Mucosa of rectum (tissue), 2 donors: ENCODE measurements at regions not wholly inside any gene's neighbourhood (a gene's known extent, or its start where the extent isn't known, plus 50 kb on each side); places are given as distances from the start of the nearest gene placed in this dataset.

ENCODE experiments used
- H3K27ac ChIP-seq, 2 donors: one replicate each; pipeline ENCODE4 v1.7.0; 2013; ENCODE audit warnings: inconsistent platforms in 2 of 2, low read depth in 2 of 2, low read length in 2 of 2
- H3K27me3 ChIP-seq, 2 donors: one replicate each; pipeline ENCODE4 v1.7.0; 2013; ENCODE audit warnings: low read length in 2 of 2; ENCODE audit not compliant: control insufficient read depth in 2 of 2, insufficient read depth in 2 of 2
- H3K36me3 ChIP-seq, 2 donors: one replicate each; pipeline ENCODE4 v1.7.0; 2013; ENCODE audit warnings: low read length in 2 of 2; ENCODE audit not compliant: control insufficient read depth in 2 of 2, insufficient read depth in 2 of 2
- H3K4me1 ChIP-seq, 2 donors: one replicate each; pipeline ENCODE4 v1.7.0; 2013; ENCODE audit warnings: low read length in 2 of 2, mild to moderate bottlenecking in 1 of 2; ENCODE audit not compliant: control insufficient read depth in 2 of 2, insufficient read depth in 2 of 2
- H3K4me3 ChIP-seq, 2 donors: one replicate each; pipeline ENCODE4 v1.7.0; 2013; ENCODE audit warnings: low read length in 2 of 2
- H3K9ac ChIP-seq, 2 donors: one replicate each; pipeline ENCODE4 v1.7.0; 2013; ENCODE audit warnings: low read length in 2 of 2, low read depth in 1 of 2, mild to moderate bottlenecking in 1 of 2
- H3K9me3 ChIP-seq, 2 donors: one replicate each; pipeline ENCODE4 v1.7.0; 2013; ENCODE audit warnings: low read length in 2 of 2; ENCODE audit not compliant: control insufficient read depth in 2 of 2
- donor health status: healthy.
- donor health status: Normal muscosa, but diverticular disease.

- Histone ChIP-seq H3K4me3 (no peak overlapping the region), H3K9me3 (no peaks in the 10 kb centered on the region), H3K4me1 (no peaks in the 10 kb centered on the region), H3K36me3 (no peaks in the 10 kb centered on the region), H3K27me3 (no peaks in the 10 kb centered on the region), H3K27ac (no peak overlapping the region), H3K9ac (no peak overlapping the region)
Observed at GRCh38 chr1:239870194-239870593, 221.5 kb upstream of the FMN2 start.

DNA sequence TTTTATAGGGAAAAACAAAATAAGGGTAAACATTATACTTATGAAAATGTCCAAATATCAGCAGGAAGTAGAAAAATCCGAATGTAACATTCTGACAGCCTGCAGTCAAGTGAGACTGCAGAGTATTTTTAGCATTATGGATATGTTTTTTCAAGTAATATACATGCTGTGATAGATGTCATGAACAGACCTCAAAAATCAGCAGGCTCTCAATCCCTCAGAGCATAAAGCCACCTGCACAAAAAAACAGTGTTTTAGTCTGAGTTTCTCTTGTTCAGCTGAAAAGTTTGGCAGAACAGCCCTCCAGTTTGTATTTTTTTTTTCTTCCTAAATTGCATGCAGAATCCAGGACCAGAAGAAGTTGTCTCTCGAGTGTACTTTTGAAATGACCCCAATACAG, 219.1 kb upstream of the FMN2 start:
- no peak overlapping the region for H3K4me3 ChIP-seq
- H3K36me3 ChIP-seq = no peaks in the 10 kb centered on the region
- H3K4me1 ChIP-seq = no peaks in the 10 kb centered on the region
- no peaks in the 10 kb centered on the region for H3K9me3 ChIP-seq
- H3K27ac ChIP-seq = no peak overlapping the region
- H3K9ac ChIP-seq = no peak overlapping the region
- no peaks in the 10 kb centered on the region for H3K27me3 ChIP-seq

- no peaks in the 10 kb centered on the region for H3K4me1 ChIP-seq
- no peak overlapping the region for H3K27ac ChIP-seq
- no peaks in the 10 kb centered on the region for H3K27me3 ChIP-seq
- no peak overlapping the region for H3K4me3 ChIP-seq
- no peaks in the 10 kb centered on the region for H3K9me3 ChIP-seq
- H3K36me3 ChIP-seq = no peaks in the 10 kb centered on the region
- H3K9ac ChIP-seq = no peak overlapping the region
Observed at GRCh38 chr1:239874831-239875230, 216.9 kb upstream of the FMN2 start.

- Histone ChIP-seq H3K4me3 (no peak overlapping the region), H3K9me3 (no peaks in the 10 kb centered on the region), H3K36me3 (no peaks in the 10 kb centered on the region), H3K27ac (no peak overlapping the region), H3K9ac (no peak overlapping the region), H3K4me1 (no peaks in the 10 kb centered on the region), H3K27me3 (no peaks in the 10 kb centered on the region)
Observed at GRCh38 chr1:239879321-239880170, 212.1 kb upstream of the FMN2 start.

DNA sequence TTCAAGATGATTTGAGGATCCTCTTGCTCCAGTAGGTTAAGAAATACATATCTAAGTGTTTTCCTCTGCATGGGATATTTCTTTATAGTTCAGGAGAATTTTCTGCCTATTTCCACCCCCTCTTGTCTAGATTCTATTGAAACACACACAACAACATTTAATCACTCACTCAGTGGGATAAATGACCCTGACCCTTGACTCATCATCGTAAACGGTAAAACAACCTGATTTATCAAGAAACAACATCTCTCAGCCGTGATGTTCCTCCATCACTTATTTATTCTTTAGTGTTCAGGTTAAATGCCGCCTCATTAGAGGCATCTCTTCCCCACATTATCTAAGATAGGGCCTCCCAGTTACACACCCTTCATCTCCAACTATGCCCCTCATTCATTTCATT, 208.7 kb upstream of the FMN2 start:
- no peak overlapping the region for H3K27ac ChIP-seq

DNA sequence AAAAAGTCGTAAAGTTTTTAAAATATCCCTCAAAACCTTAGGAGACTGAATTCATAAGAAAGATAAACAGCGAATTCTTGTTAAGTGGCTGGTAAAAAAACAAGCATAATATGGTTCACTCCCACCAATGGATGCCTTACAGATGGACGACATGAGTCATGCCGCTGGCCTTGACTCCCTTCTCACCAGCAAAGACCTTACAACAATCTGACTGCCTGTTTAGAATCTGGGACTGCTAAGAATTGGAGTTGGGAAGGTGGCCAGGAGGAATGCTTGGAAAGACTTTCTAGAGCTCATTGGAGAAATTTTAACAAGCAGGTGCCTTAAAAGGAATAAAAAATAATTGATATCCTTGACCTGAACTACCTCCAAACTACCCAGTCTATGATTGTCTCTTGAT, 206.9 kb upstream of the FMN2 start:
- Histone ChIP-seq H3K9me3 (no peaks in the 10 kb centered on the region), H3K4me3 (no peak overlapping the region), H3K36me3 (no peaks in the 10 kb centered on the region), H3K27ac (no peak overlapping the region), H3K27me3 (no peaks in the 10 kb centered on the region), H3K9ac (no peak overlapping the region), H3K4me1 (no peaks in the 10 kb centered on the region)

More for the DNA sequence above, 208.7 kb upstream of the FMN2 start:
- Histone ChIP-seq H3K9me3 (no peaks in the 10 kb centered on the region), H3K36me3 (no peaks in the 10 kb centered on the region), H3K4me3 (no peak overlapping the region), H3K9ac (no peak overlapping the region), H3K4me1 (no peaks in the 10 kb centered on the region), H3K27me3 (no peaks in the 10 kb centered on the region)

DNA sequence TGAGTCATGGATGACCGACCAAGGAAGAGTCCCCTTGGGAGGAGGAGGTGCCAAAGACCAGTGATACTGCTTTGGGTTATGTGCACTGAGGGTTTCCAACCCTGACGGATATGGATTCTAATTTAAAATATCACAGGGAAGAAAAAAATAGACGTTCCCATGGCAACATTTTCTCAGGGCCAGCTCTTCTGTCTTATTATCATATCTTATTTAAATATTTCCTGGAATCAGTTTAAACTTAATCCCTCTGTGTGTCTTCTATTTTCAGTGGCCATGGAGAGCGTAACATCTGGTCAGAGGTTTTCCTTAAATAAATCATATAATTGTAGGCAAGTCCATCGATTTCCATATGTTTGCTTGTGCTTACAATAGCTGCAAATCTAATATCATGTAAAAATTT, 205.4 kb upstream of the FMN2 start:
- H3K27ac ChIP-seq = no peak overlapping the region
- H3K9ac ChIP-seq = no peak overlapping the region
- H3K9me3 ChIP-seq = no peaks in the 10 kb centered on the region
- no peak overlapping the region for H3K4me3 ChIP-seq
- H3K36me3 ChIP-seq = no peaks in the 10 kb centered on the region
- no peaks in the 10 kb centered on the region for H3K27me3 ChIP-seq
- no peaks in the 10 kb centered on the region for H3K4me1 ChIP-seq

DNA sequence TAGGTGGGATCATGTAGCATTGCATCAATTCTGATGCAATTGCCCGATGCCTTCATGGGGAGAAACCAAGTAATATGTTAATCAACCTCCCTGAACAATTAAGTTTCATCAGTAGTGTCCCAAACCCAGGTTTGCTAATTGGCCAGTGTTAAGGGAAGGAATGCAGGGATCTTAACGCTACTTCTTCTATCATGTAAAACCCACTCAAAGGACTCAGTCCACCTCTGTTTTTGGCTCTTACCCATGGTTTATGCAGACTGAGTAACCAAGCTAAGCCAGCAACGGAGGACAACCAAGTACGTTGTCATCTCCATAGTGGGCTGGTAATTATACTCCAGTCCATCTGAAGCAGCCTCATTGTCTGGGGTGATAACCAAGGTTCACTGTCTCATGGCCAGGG, 203.0 kb upstream of the FMN2 start:
- no peak overlapping the region for H3K9ac ChIP-seq
- H3K36me3 ChIP-seq = no peaks in the 10 kb centered on the region
- no peak overlapping the region for H3K4me3 ChIP-seq
- H3K27me3 ChIP-seq = no peaks in the 10 kb centered on the region
- H3K4me1 ChIP-seq = no peaks in the 10 kb centered on the region
- no peak overlapping the region for H3K27ac ChIP-seq
- no peaks in the 10 kb centered on the region for H3K9me3 ChIP-seq

DNA sequence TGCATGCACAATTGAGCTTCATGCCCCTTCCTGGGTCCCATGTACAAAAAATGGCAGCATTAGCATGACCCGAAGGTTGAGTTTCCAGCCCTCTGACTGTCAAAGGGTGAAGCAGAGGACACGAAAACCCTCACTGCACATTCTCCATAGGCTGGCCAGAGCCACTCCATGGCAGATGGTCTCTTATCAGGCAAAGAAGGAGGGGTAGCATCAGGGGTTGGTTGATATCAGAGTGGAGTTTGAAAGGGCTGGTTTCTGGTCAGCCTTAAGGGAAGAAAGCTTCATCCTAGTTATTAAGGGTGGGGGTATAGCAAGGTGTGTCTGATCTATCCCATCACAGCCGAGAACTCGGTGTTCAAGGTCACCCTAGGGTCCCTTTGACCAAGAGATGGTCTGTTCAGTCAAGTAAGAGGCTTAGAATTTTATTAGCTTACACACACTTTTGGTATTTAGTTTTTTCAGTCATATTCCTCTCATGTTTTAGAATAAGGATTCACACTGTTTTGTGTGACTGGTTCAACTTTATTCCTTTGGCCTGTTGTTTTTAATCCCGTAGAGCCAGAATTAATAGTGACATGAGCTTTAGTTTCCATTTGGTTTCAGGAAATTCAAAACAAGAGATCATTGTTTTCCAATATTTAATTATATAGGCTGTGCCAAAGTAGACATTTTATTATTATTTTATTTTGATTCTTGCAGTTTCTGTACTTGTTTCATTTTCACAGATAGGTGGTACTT, 199.9 kb upstream of the FMN2 start:
- Histone ChIP-seq H3K36me3 (no peaks in the 10 kb centered on the region), H3K27ac (no peak overlapping the region), H3K27me3 (no peaks in the 10 kb centered on the region), H3K9ac (no peak overlapping the region), H3K4me1 (no peaks in the 10 kb centered on the region), H3K4me3 (no peak overlapping the region), H3K9me3 (no peaks in the 10 kb centered on the region)

DNA sequence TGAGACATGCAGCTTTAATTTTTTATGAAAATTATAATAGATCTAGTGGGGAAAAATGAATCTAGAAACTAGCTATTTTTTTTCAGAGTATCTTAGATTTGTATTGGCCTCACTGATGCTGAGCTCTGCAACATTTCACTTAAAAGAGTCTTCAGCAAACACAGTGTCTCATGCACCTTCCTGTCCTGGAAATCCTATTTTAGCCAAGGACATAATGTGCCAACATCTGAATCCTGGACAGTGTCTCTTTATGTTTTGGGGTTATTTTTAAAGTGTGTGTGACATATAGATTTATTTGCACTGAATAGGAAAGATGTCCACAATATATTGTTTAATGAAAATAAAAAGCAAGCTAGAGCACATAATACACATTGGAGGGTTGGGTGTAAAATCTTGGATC, 199.1 kb upstream of the FMN2 start:
- H3K4me1 ChIP-seq = no peaks in the 10 kb centered on the region
- no peak overlapping the region for H3K27ac ChIP-seq
- H3K9me3 ChIP-seq = no peaks in the 10 kb centered on the region
- H3K27me3 ChIP-seq = no peaks in the 10 kb centered on the region
- H3K36me3 ChIP-seq = no peaks in the 10 kb centered on the region
- H3K9ac ChIP-seq = no peak overlapping the region
- H3K4me3 ChIP-seq = no peak overlapping the region
